NCI-H1105 (cell line): ENCODE measurements at regions not wholly inside any gene's neighbourhood (a gene's known extent, or its start where the extent isn't known, plus 50 kb on each side); places are given as distances from the start of the nearest gene placed in this dataset.
"Not testable (repeated sequence)": the region's sequence is repeated elsewhere in the genome, so short reads cannot be mapped to it uniquely, and the experiment has no call there.

Experiments used
- DNase-seq: peaks from one replicate; lab custom pipeline; 2025; lab: John Stamatoyannopoulos, UW

- no peak for DNase-seq
Observed at GRCh38 chr5:173423452-173424117, 95.4 kb upstream of the STC2 start.

- DNase-seq: no peak
Observed at GRCh38 chr5:173420108-173420507, 91.9 kb upstream of the STC2 start.

- DNase-seq: no peak
Observed at GRCh38 chr5:173413471-173413982, 85.3 kb upstream of the STC2 start.

- no peak for DNase-seq
Observed at GRCh38 chr5:173412566-173412965, 84.4 kb upstream of the STC2 start.

GRCh38 chr5:173411791-173412555, 83.8 kb upstream of the STC2 start:
- no peak for DNase-seq

- no peak for DNase-seq
Observed at GRCh38 chr5:173410459-173411233, 82.4 kb upstream of the STC2 start.

- DNase-seq: no peak
Observed at GRCh38 chr5:173408946-173409345, 80.7 kb upstream of the STC2 start.

- no peak for DNase-seq
Observed at GRCh38 chr5:173399851-173400250, 71.6 kb upstream of the STC2 start.

- no peak for DNase-seq
Observed at GRCh38 chr5:173397516-173397915, 69.3 kb upstream of the STC2 start.

GRCh38 chr5:173396311-173396993, 68.2 kb upstream of the STC2 start:
- no peak for DNase-seq

- DNase-seq: no peak
Observed at GRCh38 chr5:173395933-173396308, 67.7 kb upstream of the STC2 start.

- DNase-seq: no peak
Observed at GRCh38 chr5:173395257-173395932, 67.2 kb upstream of the STC2 start.

- DNase-seq: no peak
Observed at GRCh38 chr5:173394701-173395100, 66.5 kb upstream of the STC2 start.

GRCh38 chr5:173392172-173392571, 64.0 kb upstream of the STC2 start:
- no peak for DNase-seq

- DNase-seq: no peak
Observed at GRCh38 chr5:173391031-173391430, 62.8 kb upstream of the STC2 start.

GRCh38 chr5:173387293-173387692, 59.1 kb upstream of the STC2 start:
- DNase-seq: not testable (repeated sequence)

- no peak for DNase-seq
Observed at GRCh38 chr5:173385832-173386360, 57.7 kb upstream of the STC2 start.

GRCh38 chr5:173383711-173384110, 55.5 kb upstream of the STC2 start:
- DNase-seq: no peak

- no peak for DNase-seq
Observed at GRCh38 chr5:173378727-173379126, 50.5 kb upstream of the STC2 start.
